ENCODE measurements at regions not wholly inside any gene's neighbourhood (a gene's known extent, or its start where the extent isn't known, plus 50 kb on each side); places are given as distances from the start of the nearest gene placed in this dataset.
"Not testable (repeated sequence)": the region's sequence is repeated elsewhere in the genome, so short reads cannot be mapped to it uniquely, and the experiment has no call there.

DNA sequence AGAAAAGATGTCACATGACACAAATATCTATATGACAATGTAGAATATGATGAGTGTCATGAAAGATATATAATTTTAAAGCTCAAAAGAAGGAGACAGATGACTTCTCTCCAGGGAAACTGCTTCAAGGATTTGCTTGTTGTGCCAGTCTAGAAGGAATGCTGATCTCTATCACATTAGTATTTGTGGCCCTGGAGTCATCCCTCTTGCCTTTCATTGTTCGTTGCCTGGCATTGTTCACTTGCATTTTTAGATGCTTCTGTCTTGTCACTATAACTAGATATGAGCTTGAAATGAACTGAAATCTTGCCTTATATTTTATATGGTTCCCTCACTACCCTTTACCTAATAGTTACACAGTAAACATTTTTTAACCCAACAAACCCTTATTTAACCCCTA is 207.5 kb downstream of the ZNF608 start:
- Mint-ChIP-seq H3K27me3 (no peaks in the 10 kb centered on the region), H3K4me1 (no peaks in the 10 kb centered on the region), H3K9me3 (ENCODE audit: low read depth) (peaks cover 2% of the 10 kb centered on the region), H3K27ac (no peak overlapping the region), H3K36me3 (no peaks in the 10 kb centered on the region), H3K4me3 (no peak overlapping the region)
- DNase-seq (no peak), ATAC-seq (no peak)
- CTCF ChIA-PET = no interaction called here

DNA sequence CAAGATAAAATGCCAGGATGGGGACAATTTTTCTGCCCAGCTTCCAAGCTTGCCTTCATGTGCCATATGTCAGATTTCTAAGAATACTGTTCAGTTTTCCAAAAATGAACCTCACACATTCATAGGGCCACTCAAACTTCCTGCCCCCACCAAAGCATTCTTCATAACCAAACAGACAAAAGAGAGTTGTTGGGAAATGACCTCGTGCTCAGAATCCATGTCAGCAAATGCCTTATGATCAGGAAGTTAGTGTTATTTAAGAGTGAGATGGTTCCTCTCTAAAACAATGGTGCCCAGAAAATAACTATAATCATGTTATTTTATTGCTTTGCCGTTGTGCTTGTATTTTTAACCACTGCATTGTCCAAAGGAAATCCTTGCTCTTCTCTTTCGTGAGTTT is 208.2 kb downstream of the ZNF608 start:
- ATAC-seq (no peak), DNase-seq (no peak)
- Mint-ChIP-seq H3K36me3 (no peaks in the 10 kb centered on the region), H3K9me3 (ENCODE audit: low read depth) (peaks cover 2% of the 10 kb centered on the region), H3K27me3 (no peaks in the 10 kb centered on the region), H3K27ac (no peak overlapping the region), H3K4me3 (no peak overlapping the region), H3K4me1 (no peaks in the 10 kb centered on the region)
- CTCF ChIA-PET = no interaction called here

DNA sequence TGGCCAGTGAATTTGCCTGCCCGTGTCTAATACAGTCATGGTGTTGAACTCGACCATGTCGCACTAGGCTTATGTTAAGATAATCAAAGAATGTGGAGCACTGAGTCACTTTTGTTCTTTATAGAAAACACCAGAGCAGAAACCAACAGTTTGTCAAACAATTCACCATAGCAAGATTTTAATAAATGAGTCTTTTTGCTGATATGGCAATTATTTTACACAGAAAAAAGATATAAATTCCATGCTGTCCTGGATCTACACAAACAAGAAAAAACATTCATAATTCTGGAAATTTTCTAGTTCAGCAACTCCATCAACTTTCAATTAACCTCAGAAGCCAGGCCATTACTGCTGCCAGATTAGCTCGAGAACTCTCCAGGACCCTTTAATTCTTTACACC is 208.9 kb downstream of the ZNF608 start:
- Mint-ChIP-seq H3K27ac (no peak overlapping the region), H3K36me3 (no peaks in the 10 kb centered on the region), H3K9me3 (ENCODE audit: low read depth) (peaks cover 2% of the 10 kb centered on the region), H3K4me3 (no peak overlapping the region), H3K27me3 (no peaks in the 10 kb centered on the region), H3K4me1 (no peaks in the 10 kb centered on the region)
- ATAC-seq (no peak), DNase-seq (no peak)
- CTCF ChIA-PET = no interaction called here

DNA sequence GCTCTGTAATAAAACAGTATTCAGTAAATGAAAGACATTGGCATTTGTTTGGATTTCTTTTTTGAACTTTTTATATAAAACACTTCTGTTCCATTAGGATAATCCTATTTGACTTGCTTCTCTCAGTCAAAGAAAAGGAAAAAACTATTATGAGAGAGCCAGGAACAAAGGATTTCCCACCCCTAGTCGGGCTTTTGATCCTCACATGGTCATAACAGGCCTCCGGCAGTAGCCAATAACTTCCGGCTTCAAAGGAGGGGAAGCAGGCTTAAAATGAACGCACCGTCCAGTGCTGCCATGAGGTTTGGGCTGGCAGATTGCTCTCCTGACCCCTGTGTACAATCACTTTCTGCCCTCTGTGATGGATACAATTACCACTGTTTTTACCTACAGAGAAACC is 209.3 kb downstream of the ZNF608 start:
- ATAC-seq = no peak
- Mint-ChIP-seq H3K36me3 (no peaks in the 10 kb centered on the region), H3K9me3 (ENCODE audit: low read depth) (peaks cover 2% of the 10 kb centered on the region), H3K27ac (no peak overlapping the region), H3K4me1 (no peaks in the 10 kb centered on the region), H3K27me3 (no peaks in the 10 kb centered on the region), H3K4me3 (no peak overlapping the region)
- CTCF ChIA-PET = no interaction called here
- no peak for DNase-seq

DNA sequence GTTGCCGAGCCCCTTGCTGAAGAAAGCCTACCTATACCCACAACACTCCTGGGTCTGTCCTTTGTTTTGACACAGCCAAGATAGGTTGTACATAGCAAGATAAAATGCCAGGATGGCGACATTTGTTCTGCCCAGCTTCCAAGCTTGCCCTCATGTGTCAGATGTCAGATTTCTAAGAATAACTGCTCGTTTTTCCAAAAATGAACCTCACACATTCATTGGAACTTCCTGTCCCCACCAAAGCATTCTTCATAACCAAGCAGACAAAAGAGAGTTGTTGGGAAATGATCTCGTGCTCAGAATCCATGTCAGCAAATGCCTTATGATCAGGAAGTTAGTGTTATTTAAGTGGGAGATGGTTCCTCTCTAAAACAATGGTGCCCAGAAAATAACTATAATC is 210.1 kb downstream of the ZNF608 start:
- DNase-seq (no peak), ATAC-seq (no peak)
- no peaks in the 10 kb centered on the region for H3K4me1 Mint-ChIP-seq
- no peaks in the 10 kb centered on the region for H3K27me3 Mint-ChIP-seq
- H3K4me3 Mint-ChIP-seq = no peak overlapping the region
- CTCF ChIA-PET = no interaction called here
- no peak overlapping the region for H3K27ac Mint-ChIP-seq
- no peaks in the 10 kb centered on the region for H3K36me3 Mint-ChIP-seq
- H3K9me3 Mint-ChIP-seq (ENCODE audit: low read depth) = peaks cover 2% of the 10 kb centered on the region

GRCh38 chr5:124530916-124531315 is 215.5 kb downstream of the ZNF608 start:
- Mint-ChIP-seq H3K27me3 (no peaks in the 10 kb centered on the region), H3K4me1 (no peaks in the 10 kb centered on the region), H3K36me3 (no peaks in the 10 kb centered on the region), H3K27ac (no peak overlapping the region), H3K4me3 (no peak overlapping the region), H3K9me3 (ENCODE audit: low read depth) (peaks cover 6% of the 10 kb centered on the region)
- CTCF ChIA-PET = no interaction called here
- no peak for ATAC-seq
- no peak for DNase-seq

DNA sequence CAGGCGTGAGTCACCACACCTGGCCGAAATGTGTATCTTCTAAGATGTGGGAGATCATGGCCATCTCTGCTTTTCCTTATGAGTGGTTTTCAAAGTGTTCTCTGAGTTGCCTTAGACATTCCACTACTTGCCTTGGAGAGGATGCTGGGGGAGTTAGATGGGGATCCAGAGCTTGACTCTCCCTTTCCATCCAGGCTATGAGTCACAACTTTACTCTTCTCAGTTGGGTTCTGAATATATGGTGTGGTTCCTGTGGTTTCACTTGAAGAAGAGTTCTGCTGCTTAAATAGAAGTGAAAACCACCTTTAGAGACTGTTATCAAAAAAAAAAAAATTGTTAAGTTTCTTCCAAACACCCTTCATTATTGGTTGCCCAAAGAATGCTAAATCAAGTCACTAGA is 217.6 kb downstream of the ZNF608 start:
- no peak overlapping the region for H3K27ac Mint-ChIP-seq
- no peaks in the 10 kb centered on the region for H3K27me3 Mint-ChIP-seq
- peaks cover 4% of the 10 kb centered on the region for H3K9me3 Mint-ChIP-seq (ENCODE audit: low read depth)
- ATAC-seq = no peak
- H3K36me3 Mint-ChIP-seq = no peaks in the 10 kb centered on the region
- no peak for DNase-seq
- H3K4me1 Mint-ChIP-seq = no peaks in the 10 kb centered on the region
- no peak overlapping the region for H3K4me3 Mint-ChIP-seq
- CTCF ChIA-PET = no interaction called here

- no peaks in the 10 kb centered on the region for H3K36me3 Mint-ChIP-seq
- no peak for ATAC-seq
- H3K4me1 Mint-ChIP-seq = no peaks in the 10 kb centered on the region
- CTCF ChIA-PET = no interaction called here
- H3K9me3 Mint-ChIP-seq (ENCODE audit: low read depth) = peaks cover 4% of the 10 kb centered on the region
- no peaks in the 10 kb centered on the region for H3K27me3 Mint-ChIP-seq
- no peak overlapping the region for H3K4me3 Mint-ChIP-seq
- H3K27ac Mint-ChIP-seq = no peak overlapping the region
- no peak for DNase-seq
Measured at GRCh38 chr5:124527220-124527991, 219.0 kb downstream of the ZNF608 start.

DNA sequence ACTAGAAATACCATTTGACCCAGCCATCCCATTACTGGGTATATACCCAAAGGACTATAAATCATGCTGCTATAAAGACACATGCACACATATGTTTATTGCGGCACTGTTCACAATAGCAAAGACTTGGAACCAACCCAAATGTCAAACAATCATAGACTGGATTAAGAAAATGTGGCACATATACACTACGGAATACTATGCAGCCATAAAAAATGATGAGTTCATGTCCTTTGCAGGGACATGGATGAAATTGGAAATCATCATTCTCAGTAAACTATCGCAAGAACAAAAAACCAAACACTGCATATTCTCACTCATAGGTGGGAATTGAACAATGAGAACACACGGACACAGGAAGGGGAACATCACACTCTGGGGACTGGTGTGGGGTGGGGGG is 220.4 kb downstream of the ZNF608 start:
- H3K27ac Mint-ChIP-seq; H3K4me1 Mint-ChIP-seq; H3K36me3 Mint-ChIP-seq; ATAC-seq; H3K4me3 Mint-ChIP-seq; H3K9me3 Mint-ChIP-seq (ENCODE audit: low read depth); CTCF ChIA-PET; H3K27me3 Mint-ChIP-seq; DNase-seq: not testable (repeated sequence)

DNA sequence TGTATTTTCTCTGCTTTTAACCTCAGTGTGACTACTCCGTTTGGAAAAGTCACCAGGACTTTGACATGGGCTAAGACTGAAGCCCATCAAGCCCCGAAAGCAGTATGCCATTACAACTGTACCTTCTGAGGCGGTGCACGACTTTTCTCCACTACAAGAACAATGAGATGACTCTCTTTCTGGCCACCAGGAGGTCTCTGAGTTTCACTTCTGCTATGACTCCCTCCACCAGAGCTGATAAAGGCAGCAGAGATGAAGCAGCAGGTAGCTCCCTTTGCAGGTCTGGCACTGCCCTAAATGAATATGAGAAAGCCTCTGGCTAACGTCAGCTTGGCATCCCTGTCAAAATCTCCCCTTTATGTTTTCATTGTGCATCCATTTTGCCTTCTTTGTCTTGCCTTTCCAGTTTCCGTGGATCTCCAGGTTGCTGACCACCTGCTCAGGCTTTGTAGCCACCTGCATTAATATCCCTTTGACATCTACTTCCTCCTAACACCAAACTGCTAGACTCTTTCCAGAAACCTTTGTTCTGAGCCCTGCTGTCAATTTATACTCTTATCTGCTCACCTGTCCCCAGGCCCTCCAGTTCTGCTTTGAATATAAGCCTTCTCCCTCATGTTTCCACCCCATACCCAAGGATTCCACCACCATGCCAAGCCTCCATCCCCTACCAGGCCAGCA is 221.7 kb downstream of the ZNF608 start:
- no peak overlapping the region for H3K4me3 Mint-ChIP-seq
- no peaks in the 10 kb centered on the region for H3K27me3 Mint-ChIP-seq
- DNase-seq (no peak), ATAC-seq (no peak)
- no peaks in the 10 kb centered on the region for H3K36me3 Mint-ChIP-seq
- H3K4me1 Mint-ChIP-seq = no peaks in the 10 kb centered on the region
- CTCF ChIA-PET = no interaction called here
- H3K9me3 Mint-ChIP-seq (ENCODE audit: low read depth) = no peaks in the 10 kb centered on the region
- no peak overlapping the region for H3K27ac Mint-ChIP-seq

DNA sequence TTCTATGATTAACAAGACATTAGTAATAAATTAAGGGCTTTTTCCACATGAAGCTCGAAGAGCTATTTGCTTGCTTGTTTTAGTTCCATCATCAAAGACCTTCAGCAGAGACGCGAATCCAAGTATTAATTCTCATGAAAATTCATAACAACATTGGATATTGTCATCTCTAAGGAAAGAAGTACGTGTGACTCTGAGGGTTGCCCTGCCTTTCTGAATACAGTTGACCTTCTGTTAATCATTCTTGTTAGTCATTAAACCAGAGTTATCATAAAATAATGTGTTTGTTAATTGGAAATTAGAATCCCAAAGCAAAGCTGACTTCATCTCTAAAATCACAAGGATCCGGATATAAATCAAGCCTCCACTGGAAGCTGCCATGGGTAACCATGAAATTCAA is 222.5 kb downstream of the ZNF608 start:
- CTCF ChIA-PET = no interaction called here
- H3K27ac Mint-ChIP-seq = no peak overlapping the region

GRCh38 chr5:124522992-124523391 is 223.4 kb downstream of the ZNF608 start:
- no peaks in the 10 kb centered on the region for H3K36me3 Mint-ChIP-seq
- H3K27me3 Mint-ChIP-seq = no peaks in the 10 kb centered on the region
- no peak overlapping the region for H3K4me3 Mint-ChIP-seq
- CTCF ChIA-PET = no interaction called here
- H3K4me1 Mint-ChIP-seq = no peaks in the 10 kb centered on the region
- no peaks in the 10 kb centered on the region for H3K9me3 Mint-ChIP-seq (ENCODE audit: low read depth)
- no peak for DNase-seq
- no peak overlapping the region for H3K27ac Mint-ChIP-seq
- ATAC-seq = no peak

More for the DNA sequence above, 222.5 kb downstream of the ZNF608 start:
- Mint-ChIP-seq H3K36me3 (no peaks in the 10 kb centered on the region), H3K4me3 (no peak overlapping the region), H3K9me3 (ENCODE audit: low read depth) (no peaks in the 10 kb centered on the region), H3K4me1 (no peaks in the 10 kb centered on the region), H3K27me3 (no peaks in the 10 kb centered on the region)
- DNase-seq (no peak), ATAC-seq (no peak)

DNA sequence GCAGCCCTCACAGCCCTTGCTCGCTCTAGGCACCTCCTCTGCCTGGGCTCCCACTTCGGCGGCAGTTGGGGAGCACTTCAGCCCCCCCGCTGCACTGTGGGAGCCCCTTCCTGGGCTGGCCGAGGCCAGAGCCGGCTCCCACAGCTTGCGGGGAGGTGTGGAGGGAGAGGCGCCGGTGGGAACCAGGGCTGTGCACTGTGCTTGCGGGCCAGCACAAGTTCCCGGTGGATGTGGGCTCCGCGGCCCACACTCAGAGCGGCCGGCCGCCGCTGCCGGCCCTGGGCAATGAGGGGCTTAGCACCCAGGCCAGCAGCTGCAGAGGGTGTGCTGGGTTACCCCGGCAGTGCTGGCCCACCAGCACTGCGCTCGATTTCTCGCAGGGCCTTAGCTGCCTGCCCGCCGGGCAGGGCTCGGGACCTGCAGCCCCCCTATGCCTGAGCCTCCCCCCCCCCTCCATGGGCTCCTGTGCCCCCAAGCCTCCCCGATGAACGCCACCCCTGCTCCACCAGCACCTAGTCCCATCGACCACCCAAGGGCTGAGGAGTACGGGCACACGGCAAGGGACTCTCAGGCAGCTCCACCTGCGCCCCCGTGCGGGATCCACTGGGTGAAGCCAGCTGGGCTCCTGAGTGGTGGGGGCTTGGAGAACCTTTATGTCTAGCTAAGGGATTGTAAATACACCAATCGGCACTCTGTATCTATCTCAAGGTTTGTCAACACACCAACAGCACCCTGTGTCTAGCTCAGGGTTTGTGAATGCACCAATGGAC is 224.8 kb downstream of the ZNF608 start:
- no peak for DNase-seq
- H3K36me3 Mint-ChIP-seq = no peaks in the 10 kb centered on the region
- no peak overlapping the region for H3K4me3 Mint-ChIP-seq
- H3K27ac Mint-ChIP-seq = no peak overlapping the region
- H3K9me3 Mint-ChIP-seq (ENCODE audit: low read depth) = no peaks in the 10 kb centered on the region
- CTCF ChIA-PET = no interaction called here
- ATAC-seq = no peak
- no peaks in the 10 kb centered on the region for H3K4me1 Mint-ChIP-seq
- no peaks in the 10 kb centered on the region for H3K27me3 Mint-ChIP-seq

DNA sequence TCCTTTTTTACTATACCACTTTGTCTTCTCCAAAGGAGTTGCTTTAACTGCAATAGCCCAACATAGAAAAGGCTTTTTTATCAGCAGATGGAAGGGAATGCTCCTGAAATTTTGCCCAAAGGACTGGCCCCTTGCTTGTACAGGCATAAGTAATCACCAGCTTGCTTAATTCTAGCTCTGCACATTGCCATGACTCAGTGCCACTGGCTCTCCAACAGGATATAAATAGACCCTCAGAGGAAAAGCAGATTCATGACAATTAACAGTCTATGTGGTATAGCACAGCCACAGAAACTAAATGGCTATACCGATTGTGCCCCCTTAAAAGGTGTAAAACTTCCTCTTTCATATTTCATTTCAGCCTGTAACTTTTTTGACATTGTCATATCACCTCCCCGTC is 227.0 kb downstream of the ZNF608 start:
- no peak overlapping the region for H3K27ac Mint-ChIP-seq
- no peak for ATAC-seq
- H3K4me3 Mint-ChIP-seq = no peak overlapping the region
- H3K36me3 Mint-ChIP-seq = no peaks in the 10 kb centered on the region
- H3K4me1 Mint-ChIP-seq = no peaks in the 10 kb centered on the region
- H3K9me3 Mint-ChIP-seq (ENCODE audit: low read depth) = no peaks in the 10 kb centered on the region
- CTCF ChIA-PET = no interaction called here
- no peaks in the 10 kb centered on the region for H3K27me3 Mint-ChIP-seq
- DNase-seq = no peak
